Sigmoid colon (tissue), 3 donors: ENCODE measurements at regions not wholly inside any gene's neighbourhood (a gene's known extent, or its start where the extent isn't known, plus 50 kb on each side); places are given as distances from the start of the nearest gene placed in this dataset.
"Not testable (repeated sequence)": the region's sequence is repeated elsewhere in the genome, so short reads cannot be mapped to it uniquely, and the experiment has no call there.

Experiments used
- POLR2A ChIP-seq, 2 donors: fragments of 450-650 bp; IDR thresholded peaks; one replicate each; pipeline ENCODE4 v1.6.1; 2016; ENCODE audit warnings: antibody characterized with exemption in 2 of 2, mild to moderate bottlenecking in 2 of 2, moderate library complexity in 2 of 2
- TF ChIP-seq, protein P1 (sequence below), 4 experiments: fragments of 450-650 bp in 3 of 4; fragments of 200-600 bp in 1 of 4; IDR thresholded peaks; one replicate each; pipeline ENCODE4 v1.5.1; 2016 to 2019; ENCODE audit warnings: antibody characterized with exemption in 4 of 4, mild to moderate bottlenecking in 3 of 4, moderate library complexity in 2 of 4

DNA sequence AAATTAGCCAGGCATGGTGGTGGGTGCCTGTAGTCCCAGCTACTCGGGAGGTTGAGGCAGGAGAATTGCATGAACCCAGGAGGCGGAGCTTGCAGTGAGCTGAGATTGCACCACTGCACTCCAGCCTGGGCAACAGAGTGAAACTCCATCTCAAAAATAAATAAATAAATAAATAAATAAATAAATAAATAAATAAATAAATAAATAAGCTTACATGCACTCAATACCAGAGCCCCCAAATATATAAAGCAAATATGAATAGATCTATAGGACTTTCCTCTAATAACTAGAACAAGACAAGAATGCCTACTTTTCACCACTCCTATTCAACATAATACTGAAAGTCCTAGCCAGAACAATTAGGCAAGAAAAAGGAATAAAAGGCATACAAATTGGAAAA lies 147.5 kb upstream of the SOX6 start:
- TF ChIP-seq, protein P1, sequence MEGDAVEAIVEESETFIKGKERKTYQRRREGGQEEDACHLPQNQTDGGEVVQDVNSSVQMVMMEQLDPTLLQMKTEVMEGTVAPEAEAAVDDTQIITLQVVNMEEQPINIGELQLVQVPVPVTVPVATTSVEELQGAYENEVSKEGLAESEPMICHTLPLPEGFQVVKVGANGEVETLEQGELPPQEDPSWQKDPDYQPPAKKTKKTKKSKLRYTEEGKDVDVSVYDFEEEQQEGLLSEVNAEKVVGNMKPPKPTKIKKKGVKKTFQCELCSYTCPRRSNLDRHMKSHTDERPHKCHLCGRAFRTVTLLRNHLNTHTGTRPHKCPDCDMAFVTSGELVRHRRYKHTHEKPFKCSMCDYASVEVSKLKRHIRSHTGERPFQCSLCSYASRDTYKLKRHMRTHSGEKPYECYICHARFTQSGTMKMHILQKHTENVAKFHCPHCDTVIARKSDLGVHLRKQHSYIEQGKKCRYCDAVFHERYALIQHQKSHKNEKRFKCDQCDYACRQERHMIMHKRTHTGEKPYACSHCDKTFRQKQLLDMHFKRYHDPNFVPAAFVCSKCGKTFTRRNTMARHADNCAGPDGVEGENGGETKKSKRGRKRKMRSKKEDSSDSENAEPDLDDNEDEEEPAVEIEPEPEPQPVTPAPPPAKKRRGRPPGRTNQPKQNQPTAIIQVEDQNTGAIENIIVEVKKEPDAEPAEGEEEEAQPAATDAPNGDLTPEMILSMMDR (IDR thresholded peaks at IDR 0.05) = not testable (repeated sequence)
- not testable (repeated sequence) for TF ChIP-seq POLR2A (IDR thresholded peaks at IDR 0.05)
